GM23338 (cell line): ENCODE measurements at regions not wholly inside any gene's neighbourhood (a gene's known extent, or its start where the extent isn't known, plus 50 kb on each side); places are given as distances from the start of the nearest gene placed in this dataset.

ENCODE experiments used
- ATAC-seq: fragments of 200-7000 bp; cut with Tn5 transposase; 3 replicates; pipeline ENCODE4 v1.9.1; 2020
- DNase-seq: peaks from one replicate; pipeline ENCODE4 v3.0.0-alpha.2; 2015; ENCODE audit warnings: low spot score
- H2AFZ ChIP-seq: fragments of 200-600 bp; sonication (generic); 2 replicates; pipeline ENCODE4 v1.8.0; 2016; ENCODE audit warnings: antibody characterized with exemption, mild to moderate bottlenecking, moderate library complexity
- H3F3A ChIP-seq: fragments of 200-600 bp; sonication (generic); replicated peaks from 2 replicates; pipeline ENCODE4 v1.8.0; 2017; ENCODE audit warnings: antibody characterized with exemption, mixed run types, low read depth
- H3K27ac ChIP-seq: fragments of 200-600 bp; sonication (generic); 2 replicates; pipeline ENCODE4 v1.6.1; 2016; ENCODE audit warnings: low read depth
- H3K27me3 ChIP-seq: fragments of 200-600 bp; sonication (generic); 2 replicates; pipeline ENCODE4 v1.8.0; 2016; ENCODE audit warnings: mild to moderate bottlenecking, mixed run types, moderate library complexity; ENCODE audit not compliant: insufficient read depth
- H3K36me3 ChIP-seq: fragments of 200-600 bp; sonication (generic); 2 replicates; pipeline ENCODE4 v1.8.0; 2016; ENCODE audit warnings: mild to moderate bottlenecking; ENCODE audit not compliant: insufficient read depth
- H3K4me1 ChIP-seq: fragments of 200-600 bp; sonication (generic); 2 replicates; pipeline ENCODE4 v1.8.0; 2016; ENCODE audit warnings: mild to moderate bottlenecking, moderate library complexity; ENCODE audit not compliant: insufficient read depth
- H3K4me2 ChIP-seq: fragments of 200-600 bp; sonication (generic); 2 replicates; pipeline ENCODE4 v1.7.1; 2017; ENCODE audit warnings: mixed run types
- H3K4me3 ChIP-seq: fragments of 200-600 bp; sonication (generic); 2 replicates; pipeline ENCODE4 v1.6.1; 2016; ENCODE audit warnings: mixed run types
- H3K79me2 ChIP-seq: fragments of 200-600 bp; sonication (generic); replicated peaks from 2 replicates; pipeline ENCODE4 v1.8.0; 2017; ENCODE audit warnings: mild to moderate bottlenecking; ENCODE audit not compliant: insufficient read depth
- H3K9me2 ChIP-seq: fragments of 200-600 bp; sonication (generic); 2 replicates; pipeline ENCODE4 v1.8.0; 2017; ENCODE audit not compliant: insufficient read depth
- H4K20me1 ChIP-seq: fragments of 200-600 bp; sonication (generic); replicated peaks from 2 replicates; pipeline ENCODE4 v1.8.0; 2017; ENCODE audit warnings: mild to moderate bottlenecking; ENCODE audit not compliant: insufficient read depth
- H3K27ac Mint-ChIP-seq: 2 replicates; pipeline ENCODE4 v1.8.0; 2020; ENCODE audit warnings: inconsistent platforms, mild to moderate bottlenecking, moderate library complexity, mixed read lengths
- H3K27me3 Mint-ChIP-seq: 3 replicates; pipeline ENCODE4 v1.8.0; 2022; ENCODE audit warnings: low read depth, mild to moderate bottlenecking, moderate library complexity, mixed read lengths, inconsistent platforms; ENCODE audit not compliant: insufficient read depth, poor library complexity
- H3K36me3 Mint-ChIP-seq: 3 replicates; pipeline ENCODE4 v1.8.0; 2021; ENCODE audit warnings: low read depth, mild to moderate bottlenecking, inconsistent platforms, moderate library complexity, mixed read lengths
- H3K4me1 Mint-ChIP-seq: 3 replicates; pipeline ENCODE4 v1.8.0; 2020; ENCODE audit warnings: mild to moderate bottlenecking, inconsistent platforms, mixed read lengths
- H3K4me3 Mint-ChIP-seq: 3 replicates; pipeline ENCODE4 v1.8.0; 2021; ENCODE audit warnings: moderate library complexity, mild to moderate bottlenecking, inconsistent platforms, mixed read lengths
- H3K9me3 Mint-ChIP-seq: 3 replicates; pipeline ENCODE4 v1.8.0; 2020; ENCODE audit warnings: moderate library complexity, mild to moderate bottlenecking, inconsistent platforms, mixed read lengths
- EZH2 ChIP-seq: fragments of 200-600 bp; sonication (generic); IDR thresholded peaks from one replicate; pipeline ENCODE4 v1.8.0; 2017; ENCODE audit warnings: antibody characterized with exemption, mild to moderate bottlenecking, low read depth; ENCODE audit not compliant: unreplicated experiment
- EZH2phosphoT487 ChIP-seq: fragments of 200-600 bp; sonication (generic); IDR thresholded peaks from one replicate; pipeline ENCODE4 v1.8.1; 2018; ENCODE audit warnings: antibody characterized with exemption; ENCODE audit not compliant: unreplicated experiment
- JUNB ChIP-seq: IDR thresholded peaks from one replicate; pipeline ENCODE4 v1.6.1; 2016; ENCODE audit warnings: antibody characterized with exemption; ENCODE audit not compliant: unreplicated experiment
- NANOG ChIP-seq: IDR thresholded peaks from 2 replicates; pipeline ENCODE4 v1.6.1; 2016; ENCODE audit warnings: antibody characterized with exemption, borderline replicate concordance
- STAT1 ChIP-seq: IDR thresholded peaks from one replicate; pipeline ENCODE4 v1.6.1; 2016; ENCODE audit warnings: antibody characterized with exemption; ENCODE audit not compliant: unreplicated experiment
- TF ChIP-seq, protein P1 (sequence below): IDR thresholded peaks from 2 replicates; pipeline ENCODE4 v1.6.1; 2016; ENCODE audit warnings: antibody characterized with exemption
- TF ChIP-seq, protein P2 (sequence below): fragments of 250-450 bp; sonication (Bioruptor Pico); IDR thresholded peaks from 2 replicates; pipeline ENCODE4 v1.5.0; 2020; ENCODE audit warnings: mild to moderate bottlenecking, moderate library complexity
- TF ChIP-seq, protein P3 (sequence below): IDR thresholded peaks from one replicate; pipeline ENCODE4 v1.6.1; 2018; ENCODE audit warnings: antibody characterized with exemption; ENCODE audit not compliant: unreplicated experiment

DNA sequence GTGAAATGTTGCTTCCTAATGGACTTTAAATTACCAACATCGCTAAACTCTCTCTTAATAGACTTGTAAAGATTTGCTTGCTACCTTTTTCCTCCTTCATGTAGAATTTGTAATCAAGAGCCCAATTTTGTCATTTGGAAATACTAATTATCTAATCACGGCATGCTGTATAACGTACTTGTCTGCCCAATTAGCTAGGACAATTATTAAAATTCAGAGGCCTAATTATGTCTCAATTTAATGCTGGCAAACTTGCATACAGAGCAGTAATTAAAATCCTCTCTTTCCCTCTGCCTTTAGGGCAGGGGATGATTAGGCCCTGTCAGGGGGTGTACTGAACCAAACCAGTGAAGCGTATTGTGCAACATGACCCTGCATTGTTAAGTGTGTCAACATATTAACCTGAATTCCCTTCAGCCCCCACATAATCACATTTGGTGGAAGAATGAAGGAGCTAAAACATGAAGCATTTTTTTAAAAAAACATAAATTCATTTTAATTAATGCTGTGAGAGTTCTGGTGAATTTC lies 137.4 kb upstream of the BARHL2 start:
- Mint-ChIP-seq H3K4me3 (no peak overlapping the region), H3K9me3 (peaks cover 3% of the 10 kb centered on the region; the same call in 1 of the 3 replicates), H3K27me3 (peaks cover 26% of the 10 kb centered on the region), H3K36me3 (no peaks in the 10 kb centered on the region), H3K27ac (no peak overlapping the region), H3K4me1 (peaks cover 9% of the 10 kb centered on the region)
- Histone ChIP-seq H3K4me2 (no peak overlapping the region), H3K27ac (no peak overlapping the region), H3K4me3 (no peak overlapping the region), H3K9me2 (no peaks in the 10 kb centered on the region), H3K4me1 (peaks cover 7% of the 10 kb centered on the region; the same call in 1 of the 2 replicates), H3K27me3 (peaks cover 44% of the 10 kb centered on the region), H4K20me1 (peaks cover 8% of the 10 kb centered on the region; the same call in 1 of the 2 replicates), H3K36me3 (no peaks in the 10 kb centered on the region), H3F3A (no peaks in the 10 kb centered on the region), H2AFZ (no peak overlapping the region), H3K79me2 (no peaks in the 10 kb centered on the region)
- TF ChIP-seq, protein P1, sequence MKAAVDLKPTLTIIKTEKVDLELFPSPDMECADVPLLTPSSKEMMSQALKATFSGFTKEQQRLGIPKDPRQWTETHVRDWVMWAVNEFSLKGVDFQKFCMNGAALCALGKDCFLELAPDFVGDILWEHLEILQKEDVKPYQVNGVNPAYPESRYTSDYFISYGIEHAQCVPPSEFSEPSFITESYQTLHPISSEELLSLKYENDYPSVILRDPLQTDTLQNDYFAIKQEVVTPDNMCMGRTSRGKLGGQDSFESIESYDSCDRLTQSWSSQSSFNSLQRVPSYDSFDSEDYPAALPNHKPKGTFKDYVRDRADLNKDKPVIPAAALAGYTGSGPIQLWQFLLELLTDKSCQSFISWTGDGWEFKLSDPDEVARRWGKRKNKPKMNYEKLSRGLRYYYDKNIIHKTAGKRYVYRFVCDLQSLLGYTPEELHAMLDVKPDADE = no peak
- TF ChIP-seq EZH2 = no peak
- no peak for TF ChIP-seq JUNB
- TF ChIP-seq, protein P2, sequence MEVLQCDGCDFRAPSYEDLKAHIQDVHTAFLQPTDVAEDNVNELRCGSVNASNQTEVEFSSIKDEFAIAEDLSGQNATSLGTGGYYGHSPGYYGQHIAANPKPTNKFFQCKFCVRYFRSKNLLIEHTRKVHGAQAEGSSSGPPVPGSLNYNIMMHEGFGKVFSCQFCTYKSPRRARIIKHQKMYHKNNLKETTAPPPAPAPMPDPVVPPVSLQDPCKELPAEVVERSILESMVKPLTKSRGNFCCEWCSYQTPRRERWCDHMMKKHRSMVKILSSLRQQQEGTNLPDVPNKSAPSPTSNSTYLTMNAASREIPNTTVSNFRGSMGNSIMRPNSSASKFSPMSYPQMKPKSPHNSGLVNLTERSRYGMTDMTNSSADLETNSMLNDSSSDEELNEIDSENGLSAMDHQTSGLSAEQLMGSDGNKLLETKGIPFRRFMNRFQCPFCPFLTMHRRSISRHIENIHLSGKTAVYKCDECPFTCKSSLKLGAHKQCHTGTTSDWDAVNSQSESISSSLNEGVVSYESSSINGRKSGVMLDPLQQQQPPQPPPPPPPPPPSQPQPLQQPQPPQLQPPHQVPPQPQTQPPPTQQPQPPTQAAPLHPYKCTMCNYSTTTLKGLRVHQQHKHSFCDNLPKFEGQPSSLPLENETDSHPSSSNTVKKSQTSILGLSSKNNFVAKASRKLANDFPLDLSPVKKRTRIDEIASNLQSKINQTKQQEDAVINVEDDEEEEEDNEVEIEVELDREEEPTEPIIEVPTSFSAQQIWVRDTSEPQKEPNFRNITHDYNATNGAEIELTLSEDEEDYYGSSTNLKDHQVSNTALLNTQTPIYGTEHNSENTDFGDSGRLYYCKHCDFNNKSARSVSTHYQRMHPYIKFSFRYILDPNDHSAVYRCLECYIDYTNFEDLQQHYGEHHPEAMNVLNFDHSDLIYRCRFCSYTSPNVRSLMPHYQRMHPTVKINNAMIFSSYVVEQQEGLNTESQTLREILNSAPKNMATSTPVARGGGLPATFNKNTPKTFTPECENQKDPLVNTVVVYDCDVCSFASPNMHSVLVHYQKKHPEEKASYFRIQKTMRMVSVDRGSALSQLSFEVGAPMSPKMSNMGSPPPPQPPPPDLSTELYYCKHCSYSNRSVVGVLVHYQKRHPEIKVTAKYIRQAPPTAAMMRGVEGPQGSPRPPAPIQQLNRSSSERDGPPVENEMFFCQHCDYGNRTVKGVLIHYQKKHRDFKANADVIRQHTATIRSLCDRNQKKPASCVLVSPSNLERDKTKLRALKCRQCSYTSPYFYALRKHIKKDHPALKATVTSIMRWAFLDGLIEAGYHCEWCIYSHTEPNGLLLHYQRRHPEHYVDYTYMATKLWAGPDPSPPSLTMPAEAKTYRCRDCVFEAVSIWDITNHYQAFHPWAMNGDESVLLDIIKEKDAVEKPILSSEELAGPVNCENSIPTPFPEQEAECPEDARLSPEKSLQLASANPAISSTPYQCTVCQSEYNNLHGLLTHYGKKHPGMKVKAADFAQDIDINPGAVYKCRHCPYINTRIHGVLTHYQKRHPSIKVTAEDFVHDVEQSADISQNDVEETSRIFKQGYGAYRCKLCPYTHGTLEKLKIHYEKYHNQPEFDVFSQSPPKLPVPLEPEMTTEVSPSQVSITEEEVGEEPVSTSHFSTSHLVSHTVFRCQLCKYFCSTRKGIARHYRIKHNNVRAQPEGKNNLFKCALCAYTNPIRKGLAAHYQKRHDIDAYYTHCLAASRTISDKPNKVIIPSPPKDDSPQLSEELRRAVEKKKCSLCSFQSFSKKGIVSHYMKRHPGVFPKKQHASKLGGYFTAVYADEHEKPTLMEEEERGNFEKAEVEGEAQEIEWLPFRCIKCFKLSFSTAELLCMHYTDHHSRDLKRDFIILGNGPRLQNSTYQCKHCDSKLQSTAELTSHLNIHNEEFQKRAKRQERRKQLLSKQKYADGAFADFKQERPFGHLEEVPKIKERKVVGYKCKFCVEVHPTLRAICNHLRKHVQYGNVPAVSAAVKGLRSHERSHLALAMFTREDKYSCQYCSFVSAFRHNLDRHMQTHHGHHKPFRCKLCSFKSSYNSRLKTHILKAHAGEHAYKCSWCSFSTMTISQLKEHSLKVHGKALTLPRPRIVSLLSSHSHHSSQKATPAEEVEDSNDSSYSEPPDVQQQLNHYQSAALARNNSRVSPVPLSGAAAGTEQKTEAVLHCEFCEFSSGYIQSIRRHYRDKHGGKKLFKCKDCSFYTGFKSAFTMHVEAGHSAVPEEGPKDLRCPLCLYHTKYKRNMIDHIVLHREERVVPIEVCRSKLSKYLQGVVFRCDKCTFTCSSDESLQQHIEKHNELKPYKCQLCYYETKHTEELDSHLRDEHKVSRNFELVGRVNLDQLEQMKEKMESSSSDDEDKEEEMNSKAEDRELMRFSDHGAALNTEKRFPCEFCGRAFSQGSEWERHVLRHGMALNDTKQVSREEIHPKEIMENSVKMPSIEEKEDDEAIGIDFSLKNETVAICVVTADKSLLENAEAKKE = no peak
- TF ChIP-seq NANOG = no peak
- TF ChIP-seq, protein P3, sequence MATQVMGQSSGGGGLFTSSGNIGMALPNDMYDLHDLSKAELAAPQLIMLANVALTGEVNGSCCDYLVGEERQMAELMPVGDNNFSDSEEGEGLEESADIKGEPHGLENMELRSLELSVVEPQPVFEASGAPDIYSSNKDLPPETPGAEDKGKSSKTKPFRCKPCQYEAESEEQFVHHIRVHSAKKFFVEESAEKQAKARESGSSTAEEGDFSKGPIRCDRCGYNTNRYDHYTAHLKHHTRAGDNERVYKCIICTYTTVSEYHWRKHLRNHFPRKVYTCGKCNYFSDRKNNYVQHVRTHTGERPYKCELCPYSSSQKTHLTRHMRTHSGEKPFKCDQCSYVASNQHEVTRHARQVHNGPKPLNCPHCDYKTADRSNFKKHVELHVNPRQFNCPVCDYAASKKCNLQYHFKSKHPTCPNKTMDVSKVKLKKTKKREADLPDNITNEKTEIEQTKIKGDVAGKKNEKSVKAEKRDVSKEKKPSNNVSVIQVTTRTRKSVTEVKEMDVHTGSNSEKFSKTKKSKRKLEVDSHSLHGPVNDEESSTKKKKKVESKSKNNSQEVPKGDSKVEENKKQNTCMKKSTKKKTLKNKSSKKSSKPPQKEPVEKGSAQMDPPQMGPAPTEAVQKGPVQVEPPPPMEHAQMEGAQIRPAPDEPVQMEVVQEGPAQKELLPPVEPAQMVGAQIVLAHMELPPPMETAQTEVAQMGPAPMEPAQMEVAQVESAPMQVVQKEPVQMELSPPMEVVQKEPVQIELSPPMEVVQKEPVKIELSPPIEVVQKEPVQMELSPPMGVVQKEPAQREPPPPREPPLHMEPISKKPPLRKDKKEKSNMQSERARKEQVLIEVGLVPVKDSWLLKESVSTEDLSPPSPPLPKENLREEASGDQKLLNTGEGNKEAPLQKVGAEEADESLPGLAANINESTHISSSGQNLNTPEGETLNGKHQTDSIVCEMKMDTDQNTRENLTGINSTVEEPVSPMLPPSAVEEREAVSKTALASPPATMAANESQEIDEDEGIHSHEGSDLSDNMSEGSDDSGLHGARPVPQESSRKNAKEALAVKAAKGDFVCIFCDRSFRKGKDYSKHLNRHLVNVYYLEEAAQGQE = no peak
- no peak for TF ChIP-seq EZH2phosphoT487
- no peak for TF ChIP-seq STAT1
- no peak for ATAC-seq
- DNase-seq = no peak
